ENCODE measurements at regions not wholly inside any gene's neighbourhood (a gene's known extent, or its start where the extent isn't known, plus 50 kb on each side); places are given as distances from the start of the nearest gene placed in this dataset.
"Not testable (repeated sequence)": the region's sequence is repeated elsewhere in the genome, so short reads cannot be mapped to it uniquely, and the experiment has no call there.

DNA sequence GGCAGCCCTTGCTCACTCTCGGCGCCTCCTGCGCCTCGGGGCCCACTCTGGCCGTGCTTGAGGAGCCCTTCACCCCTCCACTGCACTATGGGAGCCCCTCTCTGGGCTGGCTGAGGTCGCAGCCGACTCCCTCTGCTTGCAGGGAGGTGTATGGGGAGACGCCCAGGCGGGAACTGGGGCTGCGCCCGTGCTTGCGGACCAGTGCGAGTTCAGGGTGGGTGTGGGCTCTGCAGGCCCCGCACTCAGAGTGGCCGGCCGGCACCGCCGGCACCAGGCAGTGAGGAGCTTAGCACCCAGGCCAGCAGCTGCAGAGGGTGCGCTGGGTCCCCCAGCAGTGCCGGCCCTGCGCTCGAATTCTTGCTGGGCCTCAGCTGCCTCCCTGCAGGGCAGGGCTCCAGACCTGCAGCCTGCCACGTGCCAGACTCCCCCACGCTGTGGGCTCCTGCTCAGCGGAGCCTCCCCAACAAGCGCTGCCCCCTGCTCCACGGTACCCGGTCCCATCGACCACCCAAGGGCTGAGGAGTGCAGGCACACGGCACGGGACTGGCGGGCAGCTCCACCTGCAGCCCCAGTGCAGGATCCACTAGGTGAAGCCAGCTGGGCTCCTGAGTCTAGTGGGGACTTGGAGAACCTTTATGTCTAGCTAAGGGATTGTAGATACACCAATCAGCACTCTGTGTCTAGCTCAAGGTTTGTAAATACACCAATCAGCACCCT is 54.0 kb upstream of the WWC2 start:
- not testable (repeated sequence) for DNase-seq (ENCODE audit: low spot score)

DNA sequence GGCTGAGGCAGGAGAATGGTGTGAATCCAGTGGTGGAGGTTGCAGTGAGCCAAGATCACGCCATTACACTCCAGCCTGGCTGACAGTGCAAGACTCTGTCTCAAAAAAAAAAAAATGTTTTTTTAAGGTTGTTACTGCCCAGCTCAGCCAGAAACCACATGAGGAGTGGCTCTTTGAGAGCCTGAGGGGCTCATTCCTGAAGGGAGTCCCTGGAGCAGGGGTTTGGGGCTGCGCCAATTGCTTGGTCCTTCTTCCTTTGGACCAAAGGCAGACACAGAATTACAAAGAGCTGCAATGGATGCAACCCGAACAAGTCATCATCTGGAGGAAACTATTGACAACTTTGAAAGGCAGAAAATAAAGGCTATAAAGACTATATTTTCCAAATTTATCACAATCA is 60.6 kb upstream of the WWC2 start:
- no peak for DNase-seq (ENCODE audit: low spot score)

DNA sequence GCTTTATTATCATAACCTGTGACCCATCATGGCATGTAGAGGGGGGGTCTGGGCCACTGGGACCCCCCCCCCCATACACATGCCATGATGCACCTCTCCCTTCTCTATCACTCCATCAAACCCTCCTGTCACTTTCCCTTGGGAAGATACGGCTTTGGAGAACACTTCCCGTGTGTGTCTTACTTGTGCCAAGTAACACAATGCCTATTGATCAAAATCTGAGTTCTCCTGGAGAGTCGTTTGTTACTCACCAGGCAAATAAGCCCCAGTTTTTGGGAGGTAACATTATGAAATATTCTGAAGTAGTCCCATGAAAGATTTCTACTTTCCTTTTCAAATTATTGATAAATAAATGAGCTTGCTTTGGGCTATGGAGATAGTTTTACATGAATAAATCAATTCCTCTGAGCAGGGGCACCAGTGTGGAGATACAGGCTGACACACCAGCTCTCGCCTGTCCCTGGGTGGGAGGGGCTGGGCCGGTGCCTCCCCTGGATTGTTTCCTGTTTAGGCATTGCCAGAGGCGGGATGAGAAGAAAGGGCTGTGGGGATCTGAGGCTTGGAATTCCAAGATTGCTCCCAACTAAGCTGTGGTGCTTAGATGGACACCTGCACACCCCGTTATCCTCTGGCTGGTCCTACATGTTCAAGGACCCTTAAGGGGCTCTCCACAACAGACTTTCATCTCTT is 63.2 kb upstream of the WWC2 start:
- DNase-seq (ENCODE audit: low spot score), result no peak

DNA sequence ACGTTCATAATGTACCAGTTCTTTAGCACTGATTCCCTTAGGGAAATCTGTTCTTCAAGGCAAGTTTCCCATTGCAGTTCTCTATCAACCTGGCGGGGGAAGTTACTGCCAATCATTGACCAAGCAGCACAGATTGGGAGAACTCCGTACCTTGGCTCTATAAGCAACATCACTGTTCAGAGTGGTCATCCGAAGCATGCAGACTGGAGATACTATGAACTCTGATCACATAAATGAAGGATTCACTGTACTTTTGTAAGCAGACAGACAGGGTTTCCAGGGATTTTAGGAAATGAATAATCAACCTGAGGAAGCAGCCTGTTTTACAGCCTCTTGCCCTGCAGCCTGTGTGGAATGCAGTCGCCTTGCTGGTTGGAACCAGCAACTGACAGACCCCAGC is 63.8 kb upstream of the WWC2 start:
- no peak for DNase-seq (ENCODE audit: low spot score)

DNA sequence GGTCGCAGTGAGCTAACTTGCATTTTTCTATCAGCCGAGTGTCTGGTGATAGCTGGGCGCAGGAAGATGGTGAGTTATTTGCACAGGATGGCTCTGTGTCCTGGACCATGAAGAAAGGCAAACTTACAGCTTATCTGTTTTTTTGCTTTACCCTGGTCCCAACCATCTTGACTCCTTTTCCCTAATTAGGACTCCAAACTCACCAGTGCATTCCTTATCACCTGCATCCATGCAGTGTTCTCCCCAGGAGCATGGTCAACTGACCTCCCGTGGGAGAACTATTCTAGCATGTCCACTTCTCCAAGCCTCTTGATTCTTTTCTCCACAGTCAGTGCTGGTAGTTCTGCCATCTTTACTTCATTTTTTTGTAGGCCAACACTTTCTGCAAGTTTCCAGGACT is 68.2 kb upstream of the WWC2 start:
- no peak for DNase-seq (ENCODE audit: low spot score)

DNA sequence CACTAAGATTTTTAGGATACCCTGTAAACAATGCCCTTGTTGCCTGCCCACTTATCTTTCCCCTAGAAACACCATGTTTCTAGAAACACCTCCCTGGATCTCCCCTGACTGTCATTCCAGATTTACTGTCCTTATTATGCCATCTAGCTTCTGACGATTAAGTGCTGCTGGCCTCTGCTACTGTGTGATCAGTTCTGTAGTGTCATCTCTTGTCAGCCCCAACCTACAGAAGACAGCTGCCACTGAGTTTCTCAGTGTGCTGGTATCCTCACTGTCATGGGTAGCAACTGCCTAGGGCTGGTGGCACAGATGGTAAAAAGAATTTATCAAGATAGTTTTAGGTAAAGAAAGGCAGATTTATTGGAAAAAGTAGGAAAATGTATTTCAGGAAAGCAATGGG is 68.7 kb upstream of the WWC2 start:
- no peak for DNase-seq (ENCODE audit: low spot score)

DNA sequence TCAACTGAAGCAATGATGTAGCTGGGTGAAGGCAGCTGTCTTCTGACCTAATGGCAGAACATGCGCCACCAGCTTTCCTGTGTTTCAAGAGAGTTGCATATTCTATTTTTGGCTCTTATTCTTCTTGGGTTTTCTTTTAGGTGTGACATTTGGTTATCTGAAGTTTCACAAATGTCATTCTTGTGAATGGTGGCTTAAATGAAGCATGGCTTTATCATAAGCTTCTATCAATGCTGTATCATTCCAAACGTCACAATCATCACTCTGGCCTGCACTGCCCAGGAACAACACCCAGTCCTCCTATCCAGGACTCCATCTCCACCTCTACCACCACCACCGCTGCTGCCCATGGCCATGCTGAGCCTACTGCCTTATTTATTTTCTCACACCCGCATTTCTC is 69.7 kb upstream of the WWC2 start:
- no peak for DNase-seq (ENCODE audit: low spot score)

DNA sequence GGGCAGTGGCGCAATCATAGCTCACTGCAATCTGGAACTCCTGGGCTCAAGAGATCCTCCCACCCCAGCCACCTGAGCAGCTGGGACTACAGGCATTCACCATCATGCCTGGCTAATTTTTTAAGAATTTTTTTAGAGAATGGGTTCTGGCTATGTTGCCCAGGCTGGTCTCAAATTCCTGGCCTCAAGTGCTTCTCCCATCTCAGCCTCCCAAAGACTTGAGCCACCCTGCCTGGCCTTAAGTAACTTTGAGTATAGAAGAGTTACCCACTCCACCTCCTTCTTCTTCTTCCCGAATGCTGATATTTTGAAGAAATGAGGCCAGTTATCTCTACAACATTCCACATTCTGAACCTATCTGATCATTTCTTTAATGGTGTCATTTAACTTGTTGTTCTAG is 72.4 kb upstream of the WWC2 start:
- DNase-seq (ENCODE audit: low spot score), result no peak

DNA sequence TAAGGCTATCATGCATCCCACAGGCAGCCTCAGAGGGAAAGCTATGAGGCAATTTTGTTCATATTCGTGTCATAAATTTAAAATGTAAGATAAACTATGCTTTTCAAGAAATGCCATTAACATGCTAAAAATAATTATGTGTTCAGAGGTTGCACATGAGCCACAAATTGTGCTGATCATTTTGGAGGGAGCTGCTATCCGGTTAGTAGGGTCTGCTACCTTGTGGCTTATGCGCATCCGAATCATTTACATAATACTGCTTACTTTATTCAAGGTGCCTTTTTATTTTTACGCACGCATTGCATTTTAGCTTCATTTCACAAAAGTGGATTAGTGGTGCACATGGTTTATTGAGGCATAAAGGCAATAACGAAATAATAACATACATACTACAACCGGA is 76.4 kb upstream of the WWC2 start:
- no peak for DNase-seq (ENCODE audit: low spot score)

DNA sequence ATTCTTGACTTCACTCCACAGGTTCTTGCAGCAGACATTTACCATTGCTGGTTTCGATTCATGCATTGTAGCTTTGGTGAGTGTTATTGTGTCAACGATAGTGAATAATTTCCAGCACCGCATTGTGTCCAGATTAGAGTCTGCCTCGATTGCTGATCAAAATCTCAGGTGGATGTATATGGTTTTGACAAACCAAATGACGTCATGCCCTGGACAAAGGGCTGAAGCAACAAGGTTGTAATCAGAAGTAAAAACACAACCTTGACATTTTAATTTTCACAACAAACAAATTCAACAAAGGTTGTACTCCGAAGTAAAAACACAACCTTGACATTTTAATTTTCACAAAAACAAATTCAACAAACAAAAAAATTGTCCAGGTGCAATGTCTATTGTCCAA is 81.1 kb upstream of the WWC2 start:
- no peak for DNase-seq (ENCODE audit: low spot score)

DNA sequence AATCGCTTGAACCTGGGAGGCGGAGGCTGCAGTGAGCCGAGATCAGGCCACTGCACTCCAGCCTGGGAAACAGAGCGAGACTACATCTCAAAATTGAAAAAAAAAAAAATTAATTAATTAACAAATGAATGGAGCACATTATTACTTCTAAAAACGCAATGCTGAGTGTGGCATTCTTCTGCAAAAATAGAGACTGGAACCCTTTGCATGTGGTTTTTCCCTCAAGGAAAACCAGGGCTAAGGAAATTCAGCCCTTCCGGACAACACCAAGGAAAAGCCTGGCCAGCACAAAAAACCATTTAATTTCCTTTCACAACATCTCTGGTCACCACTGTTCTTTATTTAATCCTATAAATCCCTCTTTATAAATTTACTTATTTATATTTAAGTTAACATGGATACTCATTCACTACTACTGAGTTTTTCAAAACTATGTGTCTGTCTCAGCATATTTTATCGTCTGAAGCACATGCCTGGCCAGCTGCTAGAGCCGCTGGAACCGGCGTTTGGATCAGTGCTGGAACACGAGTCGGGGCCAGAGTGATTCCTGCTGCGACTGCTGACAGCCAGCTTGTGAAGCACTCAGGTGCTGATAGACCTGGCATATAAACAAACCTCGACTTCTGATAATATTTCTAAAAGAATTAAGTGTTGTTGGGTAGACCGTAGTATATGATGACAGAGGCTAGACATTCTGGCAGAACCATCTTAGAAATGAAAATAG is 84.5 kb upstream of the WWC2 start:
- DNase-seq (ENCODE audit: low spot score), result no peak

DNA sequence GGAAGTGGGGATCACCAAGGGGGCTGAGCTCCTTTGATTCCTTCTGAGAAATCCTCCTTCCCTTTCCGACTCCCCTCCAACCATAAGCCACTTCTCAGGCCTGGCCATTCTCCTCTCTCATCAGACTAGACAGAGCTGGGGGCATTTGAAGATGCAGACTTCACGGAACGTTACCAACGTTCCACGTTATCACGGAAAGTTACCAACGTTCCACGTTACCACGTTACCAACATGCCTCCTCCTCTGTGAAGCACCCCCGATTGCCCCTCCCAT is 85.4 kb upstream of the WWC2 start:
- no peak for DNase-seq (ENCODE audit: low spot score)

DNA sequence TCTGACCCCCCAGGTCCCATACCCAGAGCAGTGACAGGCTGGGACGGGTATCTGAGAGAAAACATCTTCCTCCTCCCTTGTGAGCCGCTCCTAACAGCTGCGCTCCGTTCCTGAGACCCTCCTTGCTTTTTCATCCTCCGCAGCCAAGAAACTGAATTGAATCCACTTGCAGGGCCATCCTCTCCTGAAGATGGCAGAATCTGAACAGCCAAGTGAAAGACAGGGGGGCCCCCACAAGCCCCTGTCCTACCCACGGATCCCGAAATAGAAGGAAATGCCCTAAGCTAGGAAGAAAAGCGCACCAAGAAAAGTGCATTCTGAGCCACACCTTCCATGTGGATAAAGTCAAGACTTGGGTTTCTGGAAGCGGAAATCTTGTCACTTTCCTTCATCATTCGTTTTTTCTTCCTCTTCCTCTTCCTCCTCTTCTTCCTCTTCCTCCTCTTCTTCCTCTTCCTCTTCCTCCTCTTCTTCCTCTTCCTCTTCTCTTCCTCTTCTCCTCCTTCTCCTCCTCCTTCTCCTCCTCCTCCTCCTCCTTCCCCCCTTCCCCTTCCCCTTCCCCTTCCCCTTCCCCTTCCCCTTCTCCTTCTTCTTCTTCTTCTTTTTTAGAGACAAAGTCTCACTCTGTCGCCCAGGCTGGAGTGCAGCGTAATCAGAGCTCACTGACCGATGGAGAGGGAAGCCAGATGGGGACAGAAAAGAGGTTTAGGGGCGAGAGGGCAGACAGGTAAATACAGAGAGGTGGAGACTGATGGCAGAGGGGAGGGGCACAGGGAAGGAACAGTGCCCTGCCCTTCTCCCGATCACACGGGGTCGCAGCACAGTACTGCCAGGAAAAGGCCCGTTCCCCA is 86.0 kb upstream of the WWC2 start:
- no peak for DNase-seq (ENCODE audit: low spot score)

DNA sequence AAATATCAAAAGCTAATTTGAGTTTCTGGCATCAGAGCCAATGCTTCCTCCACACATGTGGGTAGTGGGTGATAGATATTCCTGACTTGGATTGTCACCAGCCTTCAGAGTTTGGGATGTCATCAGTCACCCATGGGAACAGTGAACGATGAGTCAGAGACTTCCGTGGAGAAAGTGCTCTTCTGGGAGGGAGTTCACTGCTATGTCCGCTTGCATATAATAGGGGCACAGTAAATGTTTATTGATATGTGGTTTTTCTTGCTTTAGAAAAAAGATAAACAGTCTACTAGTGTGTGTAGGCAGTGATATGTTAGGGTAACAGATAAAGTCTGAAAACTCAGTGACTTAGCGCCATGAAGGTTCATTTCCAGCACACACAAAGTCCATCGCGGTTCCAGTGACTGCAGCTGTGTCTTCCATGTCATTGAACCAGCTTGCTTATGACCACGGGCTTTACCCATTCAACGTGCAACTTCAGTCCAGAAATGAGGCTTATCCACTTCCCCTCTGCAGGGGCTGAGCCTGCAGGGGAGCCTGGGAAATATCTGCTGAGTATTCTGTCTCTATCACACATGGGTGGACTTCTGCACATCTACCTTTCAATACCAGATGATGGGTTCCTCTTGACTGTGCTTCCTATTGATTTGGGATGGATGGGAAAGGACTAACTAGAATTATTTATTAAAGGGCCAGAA is 87.7 kb upstream of the WWC2 start:
- DNase-seq (ENCODE audit: low spot score), result no peak

DNA sequence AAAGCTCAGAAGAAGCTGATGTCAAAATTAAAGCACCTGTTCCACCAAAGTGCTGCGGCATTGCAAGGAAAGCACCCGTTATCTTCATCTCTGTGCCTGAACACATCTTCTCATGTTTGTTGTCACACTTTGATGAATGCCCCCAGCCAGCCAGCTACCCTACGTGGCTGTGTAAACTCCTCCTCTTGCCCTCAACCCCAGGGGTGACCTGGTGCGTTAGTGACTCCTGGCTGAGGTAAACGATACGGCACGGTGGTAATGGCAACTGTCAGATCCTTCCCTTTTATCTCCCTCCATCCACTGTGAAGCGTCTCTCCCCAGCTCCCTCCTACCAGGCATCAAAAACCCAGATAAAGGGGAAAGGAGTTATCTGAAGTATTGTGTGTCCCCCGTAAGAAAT is 90.6 kb upstream of the WWC2 start:
- DNase-seq (ENCODE audit: low spot score), result no peak

DNA sequence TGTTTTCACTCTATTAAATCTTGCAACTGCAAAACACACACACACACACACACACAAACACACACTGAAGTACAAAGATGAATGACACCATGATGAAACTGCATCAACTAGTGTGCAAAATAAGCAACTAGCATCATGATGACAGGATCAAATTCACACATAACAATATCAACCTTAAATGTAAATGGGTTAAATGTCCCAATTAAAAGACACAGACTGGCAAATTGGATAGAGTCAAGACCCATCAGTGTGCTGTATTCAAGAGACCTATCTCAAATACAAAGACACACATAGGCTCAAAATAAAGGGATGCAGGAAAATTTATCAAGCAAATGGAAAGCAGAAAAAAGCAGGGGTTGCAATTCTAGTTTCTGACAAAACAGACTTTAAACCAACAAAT is 87.2 kb upstream of the DCTD start:
- DNase-seq (ENCODE audit: low spot score), result not testable (repeated sequence)

DNA sequence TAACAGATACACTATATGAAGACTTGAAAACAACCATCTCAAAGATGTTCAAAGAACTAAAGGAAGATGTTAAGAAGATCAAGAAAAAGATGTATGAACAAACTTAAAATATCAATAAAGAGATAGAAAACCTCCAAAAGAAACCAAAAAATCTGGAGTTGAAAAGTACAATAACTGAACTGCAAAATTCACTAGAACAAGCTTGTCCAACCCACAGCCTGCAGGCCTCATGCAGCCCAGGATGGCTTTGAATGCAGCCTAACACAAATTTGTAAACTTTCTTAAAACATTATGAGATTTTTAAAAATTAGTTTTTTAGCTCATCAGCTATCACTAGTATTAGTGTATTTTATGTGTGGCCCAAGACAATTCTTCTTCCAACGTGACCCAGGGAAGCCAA is 77.0 kb upstream of the DCTD start:
- DNase-seq (ENCODE audit: low spot score), result no peak

DNA sequence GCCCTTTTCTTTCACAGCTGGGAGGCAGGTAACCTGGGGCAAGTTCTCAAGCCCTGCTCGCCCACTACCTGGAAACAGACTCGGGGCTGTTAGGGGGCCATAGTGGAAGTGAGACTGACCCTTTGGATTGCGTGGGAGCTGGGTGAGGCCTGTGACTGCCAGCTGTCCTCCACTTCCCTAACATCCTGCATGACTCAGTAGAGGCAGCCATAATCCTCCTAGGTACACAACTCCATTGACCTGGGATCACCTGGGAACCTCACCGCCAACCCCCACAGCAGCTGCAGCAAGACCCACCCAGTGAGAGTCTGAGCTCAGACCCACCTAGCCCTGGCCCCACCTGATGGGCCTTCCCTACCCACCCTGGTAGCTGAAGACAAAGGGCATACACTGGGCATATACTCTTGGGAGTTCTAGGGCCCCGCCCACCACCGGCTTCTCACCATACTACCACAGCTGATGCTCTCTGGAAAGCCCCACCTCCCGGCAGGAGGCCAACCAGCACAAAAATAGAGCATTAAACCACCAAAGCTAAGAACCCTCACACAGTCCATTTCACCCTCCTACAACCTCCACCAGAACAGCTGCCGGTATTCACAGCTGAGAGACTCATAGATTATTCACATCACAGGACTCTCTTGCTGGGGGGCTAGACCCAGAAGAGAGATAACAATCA is 61.1 kb upstream of the DCTD start:
- no peak for DNase-seq (ENCODE audit: low spot score)

DNA sequence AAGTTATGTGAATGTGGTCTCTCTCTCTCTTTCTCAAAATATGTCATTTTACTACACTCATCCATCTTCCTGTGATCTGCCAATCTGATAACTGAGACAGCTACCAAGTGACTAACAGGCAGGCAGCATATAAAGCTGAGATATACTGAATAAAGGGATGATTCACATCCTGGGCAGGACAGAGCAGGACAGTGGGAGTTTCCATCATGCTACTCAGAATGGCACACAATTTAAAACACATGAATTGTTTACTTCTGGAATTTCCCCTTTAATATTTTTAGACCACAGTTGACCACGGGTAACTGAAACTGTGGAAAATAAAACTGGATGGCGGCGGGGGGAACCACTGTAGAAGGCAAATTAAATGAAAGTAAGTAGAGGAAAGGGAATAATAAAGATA is 58.6 kb upstream of the DCTD start:
- DNase-seq (ENCODE audit: low spot score), result peak; percentile 71

DNA sequence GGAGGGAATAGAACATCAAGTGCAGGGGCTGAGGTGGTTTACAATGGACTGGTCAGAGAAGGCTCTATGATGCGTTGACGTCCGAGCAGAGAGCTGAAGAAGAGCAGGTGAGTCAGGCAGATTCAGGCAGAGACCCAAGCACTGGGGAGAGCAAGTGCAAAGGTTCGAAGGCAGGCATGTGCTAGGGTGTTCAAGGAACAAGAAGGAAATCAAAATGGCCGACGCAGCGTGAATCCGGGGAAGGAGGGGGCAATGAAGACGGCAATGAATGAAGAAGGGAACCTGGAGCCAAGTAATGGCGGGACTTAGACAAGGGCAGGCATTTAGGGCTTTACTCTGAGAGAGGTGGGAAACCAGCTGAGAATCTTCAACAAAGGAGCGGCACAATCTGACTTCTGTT is 56.8 kb upstream of the DCTD start:
- DNase-seq (ENCODE audit: low spot score), result no peak

DNA sequence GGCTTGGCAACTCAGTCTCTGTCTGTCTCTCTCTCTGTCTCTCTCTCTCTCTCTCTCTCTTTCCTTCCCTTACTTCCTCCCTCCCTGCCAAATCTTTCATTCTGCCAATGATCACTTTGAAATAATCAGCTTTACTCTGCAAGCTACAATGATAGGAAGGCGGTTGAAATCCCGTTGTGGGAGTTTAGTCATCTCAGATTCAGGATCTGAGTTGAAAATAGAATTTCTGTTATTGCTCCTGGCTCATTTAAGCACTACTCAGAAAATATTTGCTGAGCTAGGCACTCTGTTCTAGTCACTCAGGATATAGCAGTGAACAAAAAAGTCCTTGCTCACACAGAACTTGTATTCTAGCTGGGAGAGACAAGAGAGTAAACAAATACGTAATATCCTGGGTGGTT is 56.3 kb upstream of the DCTD start:
- no peak for DNase-seq (ENCODE audit: low spot score)

DNA sequence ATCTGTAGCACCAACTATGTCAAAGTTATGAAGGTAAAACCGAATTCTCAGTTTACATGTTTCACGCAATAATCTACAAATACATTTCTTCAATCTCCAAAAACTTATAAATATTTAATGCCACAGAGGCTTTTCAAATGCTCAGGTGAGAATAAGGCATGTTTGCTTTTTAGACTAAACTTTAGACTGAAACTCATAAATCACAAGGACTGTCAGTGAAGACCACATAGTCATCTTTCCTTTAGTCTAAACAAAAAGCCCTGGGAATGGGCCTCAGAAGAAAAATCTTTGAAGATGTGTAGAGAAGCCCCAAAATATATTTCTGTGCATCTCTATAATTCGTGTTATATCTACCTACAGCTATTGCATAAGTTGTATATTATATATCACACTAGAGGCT is 54.5 kb upstream of the DCTD start:
- DNase-seq (ENCODE audit: low spot score), result no peak

All from AG08395 (cell line).